SW480 (cell line): ENCODE measurements at regions not wholly inside any gene's neighbourhood (a gene's known extent, or its start where the extent isn't known, plus 50 kb on each side); places are given as distances from the start of the nearest gene placed in this dataset.
"Not testable (repeated sequence)": the region's sequence is repeated elsewhere in the genome, so short reads cannot be mapped to it uniquely, and the experiment has no call there.

Experiments
- DNase-seq: peaks from one replicate; pipeline ENCODE4 v3.0.0-alpha.2; 2016; ENCODE audit warnings: low spot score

DNA sequence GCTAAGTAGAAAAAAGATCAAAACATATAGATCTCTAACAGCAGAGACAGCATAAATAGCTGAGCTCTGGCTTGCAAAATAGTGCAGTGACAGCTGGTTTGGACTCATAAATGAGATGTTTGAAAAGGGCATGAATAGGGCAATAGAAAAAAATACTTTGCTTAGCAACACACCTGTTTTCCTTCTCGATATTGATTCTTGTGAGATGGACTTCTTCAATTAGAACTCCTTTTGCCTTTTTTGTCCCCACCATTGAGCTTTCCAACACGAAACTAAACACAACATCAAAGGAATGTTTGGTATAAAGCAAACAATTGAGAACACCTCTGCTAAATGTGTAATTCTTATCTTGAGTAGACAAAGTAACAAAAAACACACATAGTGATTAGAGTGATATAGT lies 726.3 kb downstream of the RAPGEF2 start:
- DNase-seq, result no peak

DNA sequence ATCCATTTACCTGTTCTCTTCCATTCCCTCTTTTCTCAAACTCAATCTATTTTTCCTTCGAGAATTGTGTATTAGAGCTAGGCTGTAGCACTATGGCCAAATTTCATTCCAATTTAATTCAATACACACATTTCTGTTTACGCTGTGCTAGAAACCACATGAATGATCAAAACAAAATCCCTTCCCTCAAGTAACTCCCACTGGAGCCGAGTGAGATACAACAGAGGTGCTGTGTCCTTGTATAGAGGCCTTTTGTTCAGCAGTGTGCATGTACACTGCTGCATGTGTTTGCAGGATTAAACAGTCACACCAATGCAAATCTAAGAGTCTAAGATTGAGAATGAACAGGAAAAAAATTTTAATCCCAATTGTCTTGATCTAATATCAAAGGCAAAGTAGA lies 734.2 kb downstream of the RAPGEF2 start:
- no peak for DNase-seq

DNA sequence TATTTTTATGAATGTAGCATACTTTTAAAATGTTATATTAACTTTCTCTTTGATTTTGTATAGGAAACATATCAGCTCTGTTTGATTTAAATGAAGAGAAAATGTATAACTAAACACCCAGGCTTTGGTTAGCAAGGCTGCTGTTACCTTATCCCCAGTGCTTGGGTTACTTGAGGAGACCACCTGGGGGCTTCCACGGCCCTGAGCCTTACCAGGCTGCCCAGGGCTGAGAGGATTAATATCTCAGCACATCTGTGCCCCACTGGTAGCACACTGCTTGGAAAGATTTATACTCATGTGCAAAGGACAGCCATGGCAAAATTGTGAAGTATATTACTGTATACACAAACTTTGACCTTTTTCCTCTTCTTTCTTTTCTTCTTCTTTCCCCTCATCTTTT lies 752.9 kb downstream of the RAPGEF2 start:
- DNase-seq, result no peak

DNA sequence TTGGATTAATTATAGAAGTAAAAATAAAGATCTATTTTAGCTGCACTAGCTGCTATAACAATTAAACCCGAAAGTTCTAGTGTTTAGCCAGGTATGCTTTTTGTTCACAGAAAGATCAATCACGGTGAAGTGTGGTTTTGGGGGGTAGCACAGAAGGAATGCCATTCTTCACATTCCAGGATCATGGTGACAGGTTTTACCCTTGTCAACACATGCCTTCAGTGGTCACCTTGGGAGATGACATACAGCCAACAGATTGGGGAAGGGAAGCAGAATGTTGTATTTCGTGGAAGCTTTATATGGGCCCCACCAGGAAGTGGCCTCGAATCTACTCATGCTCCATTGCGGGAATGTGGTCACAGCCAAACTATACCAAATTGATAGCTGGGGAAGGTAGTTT lies 753.6 kb downstream of the RAPGEF2 start:
- no peak for DNase-seq

DNA sequence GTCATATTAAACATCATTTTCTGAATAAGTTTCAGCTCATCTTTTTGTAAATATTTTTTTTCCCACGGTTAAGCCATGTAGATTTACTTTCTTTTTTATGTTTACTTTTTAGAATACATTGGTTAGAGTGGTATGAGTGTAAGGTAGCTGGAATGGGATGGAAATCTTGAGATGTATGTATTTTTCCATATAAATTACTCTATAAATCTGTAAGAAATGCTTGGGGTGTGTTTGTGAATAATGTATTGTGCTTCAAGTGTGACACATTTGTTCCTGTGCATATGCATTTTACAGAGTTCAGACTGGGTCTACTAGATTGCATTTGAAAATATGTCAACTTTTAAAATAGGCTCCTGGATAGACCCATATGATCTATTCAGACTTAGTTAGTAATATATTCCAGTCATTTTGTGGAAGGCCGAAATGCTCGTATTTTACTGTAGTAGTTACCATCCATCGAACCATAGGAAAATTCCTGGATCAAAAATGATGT lies 756.8 kb downstream of the RAPGEF2 start:
- no peak for DNase-seq

DNA sequence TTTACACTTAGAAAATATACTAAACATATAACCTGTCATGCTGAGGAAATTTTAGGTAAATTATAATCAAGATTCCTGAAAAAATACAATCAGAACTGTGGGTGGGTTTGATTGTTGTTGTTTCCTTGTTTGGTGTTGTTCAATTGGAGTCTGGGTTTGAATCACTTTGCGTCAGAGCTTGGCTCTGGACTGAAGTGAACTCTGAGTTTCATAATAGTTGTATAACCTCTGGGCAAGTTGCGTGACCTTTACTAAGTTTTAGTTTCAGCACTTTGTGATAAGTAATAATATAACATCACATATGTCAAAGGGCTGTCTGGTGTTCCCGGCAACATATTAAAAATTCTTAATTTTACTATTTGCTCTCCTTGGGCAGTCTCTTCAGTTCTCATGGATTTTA lies 758.1 kb downstream of the RAPGEF2 start:
- DNase-seq, result no peak

DNA sequence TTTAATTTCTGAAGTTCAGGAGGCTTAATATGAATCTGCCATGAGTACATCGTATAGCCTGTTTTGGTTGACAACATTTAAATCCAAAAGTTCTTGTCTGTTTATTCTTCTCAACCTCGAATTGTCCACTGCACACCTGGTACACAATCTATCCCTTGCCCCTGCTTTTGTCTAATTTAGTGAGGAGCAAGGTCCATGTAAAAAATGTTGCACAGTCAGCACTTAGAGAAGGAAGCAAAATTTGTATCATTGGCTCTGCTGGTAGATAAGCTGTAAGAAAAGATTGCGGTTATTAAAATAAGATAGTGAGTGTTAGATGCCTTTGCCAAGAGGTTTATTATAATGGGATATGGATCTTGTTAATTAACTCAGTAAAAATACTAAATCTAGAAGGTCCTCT lies 761.5 kb downstream of the RAPGEF2 start:
- no peak for DNase-seq

DNA sequence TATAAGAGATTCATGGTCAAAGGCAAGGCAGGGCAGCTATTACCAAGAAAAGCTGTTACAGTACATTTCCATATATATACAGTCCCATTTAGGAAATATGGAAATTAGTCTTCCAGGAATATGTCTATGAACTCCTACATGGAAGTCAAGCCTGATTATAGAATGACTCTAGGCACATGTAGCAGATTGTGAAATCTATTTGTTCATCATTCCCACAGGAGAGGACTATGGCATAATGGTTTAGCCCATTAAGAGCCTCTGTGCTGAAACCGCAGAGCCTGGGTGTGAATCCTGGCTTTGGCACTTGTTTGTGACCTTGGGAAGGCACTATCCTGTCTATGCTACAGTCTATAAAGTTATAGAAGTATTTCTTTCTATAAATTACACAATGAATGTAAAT lies 764.8 kb downstream of the RAPGEF2 start:
- no peak for DNase-seq

DNA sequence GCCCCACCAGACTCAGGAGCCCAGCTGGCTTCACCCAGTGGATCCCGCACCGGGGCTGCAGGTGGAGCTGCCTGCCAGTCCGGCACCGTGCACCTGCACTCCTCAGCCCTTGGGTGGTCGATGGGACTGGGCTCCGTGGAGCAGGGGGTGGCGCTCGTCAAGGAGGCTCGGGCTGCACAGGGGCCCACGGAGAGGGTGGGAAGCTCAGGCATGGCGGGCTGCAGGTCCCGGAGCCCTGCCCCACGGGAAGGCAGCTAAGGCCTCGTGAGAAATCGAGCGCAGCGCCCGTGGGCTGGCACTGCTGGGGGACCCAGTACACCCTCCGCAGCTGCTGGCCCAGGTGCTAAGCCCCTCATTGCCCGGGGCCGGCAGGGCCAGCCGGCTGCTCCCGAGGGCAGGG lies 766.1 kb downstream of the RAPGEF2 start:
- not testable (repeated sequence) for DNase-seq

DNA sequence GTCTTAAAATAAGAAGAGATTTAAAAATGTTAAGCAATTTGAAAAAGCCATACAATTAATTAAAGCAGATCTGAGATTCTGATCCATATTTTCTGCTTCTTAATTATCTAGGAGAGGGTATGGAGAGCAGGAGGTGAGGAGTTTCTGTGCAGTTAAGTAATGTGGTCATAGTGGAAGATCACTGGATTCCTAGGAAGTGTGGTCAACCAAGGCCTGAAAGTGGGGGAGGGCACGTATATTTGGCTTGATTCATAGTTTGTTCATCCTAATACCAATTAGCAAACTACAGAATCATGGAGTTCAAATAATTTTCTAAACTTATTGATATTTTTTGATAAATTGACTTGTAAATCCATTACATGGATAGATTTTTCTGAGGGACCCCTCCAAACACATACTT lies 768.3 kb downstream of the RAPGEF2 start:
- no peak for DNase-seq

DNA sequence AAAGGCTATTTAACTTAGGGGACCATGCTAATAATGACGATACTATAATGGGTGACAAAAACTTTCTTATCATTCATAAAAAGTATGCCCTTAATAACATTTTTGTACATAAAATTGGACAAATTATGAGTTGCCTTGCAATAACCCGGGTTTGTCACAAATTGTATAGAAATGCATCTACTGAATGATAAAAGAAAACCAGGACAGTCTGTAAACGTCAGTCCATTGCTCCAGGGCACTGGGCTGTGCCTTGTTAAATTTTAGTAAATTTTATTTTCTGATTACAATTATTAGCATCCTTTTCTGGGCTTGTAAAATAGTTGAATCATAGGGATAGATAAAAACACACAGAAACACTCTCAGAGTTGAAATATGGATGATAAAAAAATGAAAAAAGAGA lies 778.3 kb downstream of the RAPGEF2 start:
- DNase-seq, result no peak

DNA sequence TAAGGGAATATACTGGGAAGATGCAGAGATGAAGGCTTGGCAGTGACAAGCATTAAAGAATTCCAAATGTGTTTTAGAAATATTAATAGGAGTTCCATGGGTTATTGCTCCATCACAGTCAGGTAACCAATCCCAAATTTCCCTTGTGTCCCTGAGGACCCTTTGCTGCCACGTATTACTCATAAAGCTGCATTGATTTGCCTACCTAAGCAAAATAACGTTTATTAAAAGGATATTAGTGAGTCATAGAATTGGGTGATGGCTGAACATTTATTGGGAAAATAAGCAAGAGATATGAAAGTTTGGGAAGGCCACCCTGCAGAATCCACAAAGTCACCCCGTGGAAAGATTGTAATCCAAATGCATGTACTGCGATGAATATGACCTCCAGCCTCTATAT lies 782.1 kb downstream of the RAPGEF2 start:
- DNase-seq, result no peak

DNA sequence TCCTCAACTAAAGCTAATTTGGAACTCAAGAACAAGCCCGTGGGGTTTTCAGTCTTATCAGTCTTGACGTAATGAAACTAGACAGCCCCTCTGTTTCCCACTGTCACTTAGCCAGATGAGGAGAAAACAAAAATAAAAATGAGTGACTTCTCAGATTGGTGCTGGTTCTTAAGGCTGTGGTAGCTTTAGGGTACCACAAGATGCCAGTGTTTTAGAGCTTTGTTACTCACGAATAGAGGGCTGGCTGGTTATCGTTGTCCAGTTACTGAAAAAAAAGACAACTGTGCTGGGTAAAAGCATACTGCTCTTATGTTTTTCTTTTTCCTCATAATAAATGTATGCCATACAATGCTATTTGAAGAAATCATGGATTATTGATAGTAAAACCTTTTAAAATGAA lies 796.7 kb downstream of the RAPGEF2 start:
- DNase-seq, result no peak

DNA sequence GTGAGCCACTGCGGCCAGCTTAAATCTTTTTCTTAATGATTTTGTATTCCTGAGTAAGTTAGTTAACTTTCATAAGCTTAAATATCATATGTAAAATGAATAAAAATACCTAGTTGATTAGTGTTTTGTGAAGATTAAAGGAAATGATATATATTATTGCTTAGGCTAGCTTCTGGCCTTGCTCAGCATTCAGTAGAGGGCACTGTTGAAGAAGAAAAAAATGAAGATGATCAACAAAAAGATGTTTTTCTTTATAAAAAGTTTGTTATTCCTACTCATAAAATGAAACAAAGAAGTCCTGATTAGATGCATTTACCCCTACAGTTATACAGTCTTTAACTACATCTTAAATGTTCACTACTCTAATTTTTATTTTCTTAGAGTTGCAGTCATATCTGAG lies 797.7 kb downstream of the RAPGEF2 start:
- no peak for DNase-seq

DNA sequence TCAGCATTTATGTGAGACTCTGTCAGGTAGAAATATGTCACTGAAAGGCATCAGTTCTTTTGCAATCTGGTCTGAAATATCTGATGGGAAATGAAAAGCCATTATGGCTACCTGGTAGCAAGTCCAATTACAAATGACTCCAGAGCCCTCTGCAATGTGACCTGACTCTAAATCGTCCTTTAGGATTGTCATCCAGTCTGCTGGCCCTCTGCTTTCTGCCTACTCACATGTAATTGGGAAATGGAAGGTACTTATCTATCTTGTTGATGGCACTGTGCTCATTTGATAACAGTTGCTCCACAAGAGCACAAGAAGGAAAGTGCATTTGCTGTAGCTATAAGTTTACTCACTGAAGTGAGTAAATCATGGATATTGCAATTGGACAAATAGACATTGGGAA lies 799.8 kb downstream of the RAPGEF2 start:
- DNase-seq, result no peak

DNA sequence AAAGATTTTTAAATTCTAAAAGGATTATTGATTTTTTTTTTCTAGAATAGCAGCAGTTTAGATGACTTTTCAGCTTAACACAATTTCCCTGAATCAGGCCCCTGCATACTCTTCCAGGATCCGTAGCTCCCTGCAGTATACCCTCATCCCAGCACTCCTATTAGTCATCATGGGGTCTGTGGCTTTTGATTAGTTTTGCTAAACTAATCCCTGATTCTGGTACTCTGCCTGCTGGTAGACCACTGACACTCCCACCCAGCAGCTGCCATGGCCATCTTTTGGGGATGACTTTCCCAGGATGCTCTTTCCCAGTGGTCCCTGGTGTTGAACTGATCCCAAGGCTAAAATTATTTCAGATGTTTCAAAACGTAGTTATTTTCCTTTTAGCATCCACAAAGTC lies 802.0 kb downstream of the RAPGEF2 start:
- DNase-seq, result no peak

DNA sequence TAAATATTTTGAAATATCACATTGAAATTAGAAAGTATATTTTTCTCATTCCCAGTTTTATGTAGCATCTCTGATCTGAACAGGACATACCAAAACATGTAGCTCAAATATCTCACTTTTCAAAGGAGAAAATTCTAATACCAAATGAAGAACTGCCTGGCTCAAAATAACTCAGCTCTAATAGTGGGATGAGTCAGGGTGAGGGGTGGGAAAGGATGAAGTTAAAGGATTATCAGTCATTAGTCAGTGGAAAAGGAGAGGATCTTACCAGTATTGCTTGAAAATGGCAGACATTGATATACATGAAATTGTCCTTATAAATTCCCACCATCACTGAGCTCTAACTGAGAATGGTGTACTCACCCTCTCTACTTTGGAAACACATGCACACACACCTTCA lies 803.2 kb downstream of the RAPGEF2 start:
- no peak for DNase-seq

DNA sequence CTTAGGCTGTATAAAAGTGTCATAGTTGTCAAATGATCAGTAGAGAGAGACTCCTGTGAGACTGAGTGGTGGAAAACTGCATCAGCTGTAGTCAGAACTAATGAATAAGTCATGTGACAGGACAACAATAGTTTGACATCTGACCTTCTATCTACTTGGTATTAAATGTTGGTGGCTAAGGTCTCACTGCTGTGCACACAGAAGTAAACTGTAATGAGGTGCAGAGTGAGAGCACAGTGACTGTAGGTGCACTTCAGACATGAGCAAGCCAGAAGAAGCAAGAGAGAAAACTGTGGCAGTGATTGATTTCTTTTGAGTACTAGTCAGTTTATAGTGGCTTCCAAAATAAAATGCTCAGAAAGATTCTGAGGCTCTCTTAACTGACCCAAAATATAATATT lies 803.6 kb downstream of the RAPGEF2 start:
- no peak for DNase-seq

DNA sequence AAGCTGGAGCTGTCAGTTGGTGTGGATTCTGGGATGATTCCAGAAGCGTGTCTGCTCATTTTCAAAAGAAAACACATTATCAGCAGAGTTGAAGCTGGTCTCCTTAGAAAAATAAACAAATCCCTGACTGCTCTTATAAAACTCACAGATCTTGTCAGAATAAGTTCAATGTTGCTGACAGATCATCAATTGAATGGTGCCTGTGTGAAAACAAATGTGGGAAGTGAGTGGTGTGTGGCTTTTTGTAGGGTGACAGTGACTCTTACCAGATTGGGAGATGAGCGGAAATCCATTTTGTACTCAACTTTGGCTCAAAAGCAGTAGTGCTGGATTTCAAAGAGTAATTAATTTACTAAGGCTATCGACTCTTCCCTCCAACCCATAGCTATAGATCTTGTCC lies 807.8 kb downstream of the RAPGEF2 start:
- DNase-seq, result no peak

DNA sequence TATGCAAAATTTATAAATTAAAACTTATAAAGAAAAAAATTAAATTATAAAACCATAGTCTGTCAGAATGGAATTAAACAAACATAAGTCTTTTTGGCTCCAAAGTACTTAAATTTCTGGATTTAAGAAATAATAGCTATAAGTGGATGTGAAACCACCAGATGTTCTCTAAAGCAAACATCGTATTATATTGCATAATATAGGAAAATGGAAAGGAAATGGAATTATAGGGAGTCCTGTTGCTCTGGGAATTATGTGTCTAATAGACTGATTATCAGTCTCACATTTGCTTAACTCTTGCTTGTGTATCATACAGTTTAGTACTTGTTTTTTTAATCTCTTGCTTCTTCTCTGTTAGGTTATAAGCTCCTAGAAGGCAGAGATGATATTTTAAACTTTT lies 819.2 kb downstream of the RAPGEF2 start:
- no peak for DNase-seq

DNA sequence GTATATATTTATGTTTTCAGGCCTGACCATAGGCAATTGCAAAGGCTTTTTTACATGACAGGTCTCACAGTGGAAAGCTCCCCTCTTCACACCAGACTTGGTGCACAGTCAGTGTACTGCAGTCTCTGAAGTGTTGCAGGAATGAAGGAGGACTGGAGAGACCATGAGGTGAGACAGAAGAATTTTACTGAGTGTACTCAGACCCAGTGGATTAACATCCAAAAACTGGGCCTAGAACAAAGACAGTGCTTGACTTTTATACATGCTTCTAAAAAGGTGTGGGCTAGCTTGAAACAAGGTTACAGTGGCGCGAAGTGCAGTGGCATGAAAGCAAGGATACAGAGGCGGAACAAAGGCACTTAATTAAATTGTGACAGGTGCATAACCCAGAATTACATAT lies 822.9 kb downstream of the RAPGEF2 start:
- DNase-seq, result no peak

DNA sequence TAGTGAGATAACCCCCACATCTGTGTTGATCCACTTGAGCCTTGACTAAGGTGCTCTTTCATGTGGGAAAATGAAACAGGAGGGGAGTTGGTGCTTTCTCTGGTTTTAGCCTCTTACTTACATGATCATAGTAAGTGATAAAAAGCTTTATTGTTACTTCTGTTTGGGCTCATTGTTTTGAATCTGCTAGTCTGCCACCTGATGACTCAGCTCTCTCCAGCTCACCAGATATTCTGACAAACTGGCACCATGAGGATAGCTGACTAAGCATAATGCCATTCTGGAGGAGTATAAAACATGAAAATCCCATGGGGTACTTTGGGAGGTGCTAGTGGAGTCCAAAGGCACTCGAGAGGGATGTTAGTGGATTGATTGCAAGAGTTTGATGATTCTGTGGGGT lies 824.0 kb downstream of the RAPGEF2 start:
- DNase-seq, result no peak

DNA sequence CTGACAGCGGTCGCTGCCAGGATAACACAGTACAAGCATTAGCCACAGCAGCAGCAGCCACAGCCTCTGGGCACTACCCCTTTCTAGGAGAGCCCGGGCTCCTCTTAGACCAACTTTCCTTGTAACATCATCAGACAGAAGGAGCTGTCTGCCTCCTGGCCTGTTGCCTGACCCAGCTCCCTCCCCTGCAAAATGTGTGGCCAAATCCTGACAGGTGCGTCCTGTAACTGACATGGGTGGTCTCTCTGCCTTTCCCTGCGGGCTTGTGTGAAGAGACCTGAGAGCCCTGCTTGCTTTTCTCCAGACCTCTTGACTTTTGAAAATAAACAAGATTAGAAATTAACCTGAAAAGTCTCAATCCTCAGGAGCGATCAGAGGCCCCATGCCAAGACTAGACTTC lies 824.9 kb downstream of the RAPGEF2 start:
- no peak for DNase-seq

DNA sequence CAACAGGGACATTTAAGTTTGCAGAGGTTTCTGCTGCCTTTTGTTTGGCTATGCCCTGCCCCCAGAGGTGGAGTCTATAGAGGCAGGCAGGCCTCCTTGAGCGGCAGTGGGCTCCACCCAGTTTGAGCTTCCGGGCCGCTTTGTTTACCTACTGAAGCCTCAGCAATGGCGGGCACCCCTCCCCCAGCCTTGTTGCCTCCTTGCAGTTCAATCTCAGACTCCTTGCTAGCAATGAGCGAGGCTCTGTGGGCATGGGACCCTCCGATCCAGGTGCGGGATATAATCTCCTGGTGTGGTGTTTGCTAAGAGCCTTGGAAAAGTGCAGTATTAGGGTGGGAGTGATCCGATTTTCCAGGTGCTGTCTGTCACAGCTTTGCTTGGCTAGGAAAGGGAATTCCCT lies 831.7 kb downstream of the RAPGEF2 start:
- not testable (repeated sequence) for DNase-seq

DNA sequence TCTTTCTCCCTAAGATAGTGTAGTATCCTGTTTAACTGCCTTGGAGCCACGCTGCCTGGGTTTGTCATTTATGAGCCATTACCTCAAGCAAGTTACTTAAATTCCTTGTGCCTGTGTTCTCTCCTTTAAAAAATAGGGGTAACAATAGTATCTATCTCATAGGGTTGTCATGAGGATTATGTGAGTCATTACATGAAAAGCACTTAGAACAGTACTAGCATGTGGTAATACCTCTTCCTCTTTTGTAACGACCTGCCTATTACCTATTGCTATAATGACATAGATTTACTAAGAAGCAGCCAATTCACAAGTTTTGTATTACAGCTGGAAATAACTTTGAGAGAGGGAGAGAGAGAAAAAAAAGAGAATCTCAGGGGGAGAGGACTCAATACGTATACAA lies 834.7 kb downstream of the RAPGEF2 start:
- DNase-seq, result no peak
